Trophoblast cell (in vitro differentiated cells and primary cell): ENCODE measurements at regions not wholly inside any gene's neighbourhood (a gene's known extent, or its start where the extent isn't known, plus 50 kb on each side); places are given as distances from the start of the nearest gene placed in this dataset.

Experiments
- DNase-seq, 2 donors: peaks; one replicate each; pipeline ENCODE4 v3.0.0-alpha.2; 2016
- H2AFZ ChIP-seq: 2 replicates; pipeline ENCODE4 v1.6.1; 2013; ENCODE audit warnings: low read length, moderate library complexity, mild to moderate bottlenecking; ENCODE audit not compliant: insufficient read depth, poor library complexity
- H2AK5ac ChIP-seq: 2 replicates; pipeline ENCODE4 v1.6.1; 2013; ENCODE audit warnings: mild to moderate bottlenecking, low read length
- H2BK120ac ChIP-seq: 2 replicates; pipeline ENCODE4 v1.6.1; 2013; ENCODE audit warnings: low read length, mild to moderate bottlenecking, moderate library complexity; ENCODE audit not compliant: insufficient read depth, poor library complexity
- H2BK12ac ChIP-seq: 2 replicates; pipeline ENCODE4 v1.6.1; 2013; ENCODE audit warnings: mild to moderate bottlenecking, low read length, moderate library complexity
- H2BK5ac ChIP-seq: 2 replicates; pipeline ENCODE4 v1.6.1; 2013; ENCODE audit warnings: low read length, low read depth, moderate library complexity, mild to moderate bottlenecking; ENCODE audit not compliant: poor library complexity
- H3K14ac ChIP-seq: 2 replicates; pipeline ENCODE4 v1.6.1; 2013; ENCODE audit warnings: mild to moderate bottlenecking, low read length
- H3K18ac ChIP-seq: 2 replicates; pipeline ENCODE4 v1.6.1; 2013; ENCODE audit warnings: mild to moderate bottlenecking, low read length
- H3K23ac ChIP-seq: 2 replicates; pipeline ENCODE4 v1.6.1; 2013; ENCODE audit warnings: low read length
- H3K27ac ChIP-seq: 2 replicates; pipeline ENCODE4 v1.5.1; 2013; ENCODE audit warnings: low read depth, mild to moderate bottlenecking, inconsistent platforms, low read length, moderate library complexity
- H3K27me3 ChIP-seq: 2 replicates; pipeline ENCODE4 v1.6.1; 2013; ENCODE audit warnings: inconsistent platforms, mild to moderate bottlenecking, low read length, moderate library complexity; ENCODE audit not compliant: insufficient read depth
- H3K36me3 ChIP-seq, 2 experiments: 1 replicate in 1 of 2; 2 replicates in 1 of 2; pipeline ENCODE4 v1.6.1; 2013; ENCODE audit warnings: low read length in 2 of 2, mild to moderate bottlenecking in 2 of 2, moderate library complexity in 1 of 2; ENCODE audit not compliant: insufficient read depth in 2 of 2, control insufficient read depth in 1 of 2
- H3K4ac ChIP-seq: 2 replicates; pipeline ENCODE4 v1.6.1; 2013; ENCODE audit warnings: low read depth, mild to moderate bottlenecking, low read length, moderate library complexity
- H3K4me1 ChIP-seq, 2 experiments: 1 replicate in 1 of 2; 2 replicates in 1 of 2; pipeline ENCODE4 v1.6.1; 2013; ENCODE audit warnings: low read length in 2 of 2, mild to moderate bottlenecking in 2 of 2, moderate library complexity in 1 of 2; ENCODE audit not compliant: insufficient read depth in 2 of 2, control insufficient read depth in 1 of 2
- H3K4me2 ChIP-seq: 2 replicates; pipeline ENCODE4 v1.6.1; 2013; ENCODE audit warnings: inconsistent platforms, mild to moderate bottlenecking, low read length, moderate library complexity
- H3K4me3 ChIP-seq: 2 replicates; pipeline ENCODE4 v1.5.1; 2013; ENCODE audit warnings: mild to moderate bottlenecking, low read depth, low read length, inconsistent platforms
- H3K79me1 ChIP-seq: one replicate; pipeline ENCODE4 v1.6.1; 2013; ENCODE audit warnings: low read length
- H3K79me2 ChIP-seq: 2 replicates; pipeline ENCODE4 v1.6.1; 2013; ENCODE audit warnings: low read length, mild to moderate bottlenecking; ENCODE audit not compliant: control insufficient read depth, insufficient read depth, poor library complexity
- H3K9ac ChIP-seq: 2 replicates; pipeline ENCODE4 v1.6.1; 2013; ENCODE audit warnings: mild to moderate bottlenecking, low read length
- H3K9me3 ChIP-seq: 2 replicates; pipeline ENCODE4 v1.6.1; 2013; ENCODE audit warnings: low read depth, mild to moderate bottlenecking, control low read depth, inconsistent platforms, low read length; ENCODE audit not compliant: insufficient read depth
- H4K12ac ChIP-seq: 2 replicates; pipeline ENCODE4 v1.6.1; 2013; ENCODE audit warnings: low read depth, mild to moderate bottlenecking, low read length, moderate library complexity
- H4K8ac ChIP-seq: 2 replicates; pipeline ENCODE4 v1.6.1; 2013; ENCODE audit warnings: low read depth, mild to moderate bottlenecking, low read length, moderate library complexity
- H4K91ac ChIP-seq: one replicate; pipeline ENCODE4 v1.6.1; 2013; ENCODE audit warnings: low read depth, mild to moderate bottlenecking, low read length, moderate library complexity
- WGBS: extraction: QIAGEN DNeasy Blood & Tissue Kit; methylation state at CpG from one replicate; pipeline ENCODE4 v1.1.7; 2013; ENCODE audit warnings: missing lambda C conversion rate; ENCODE audit not compliant: insufficient read length, insufficient coverage; ENCODE audit errors: extremely low coverage; 5-methylcytosine and 5-hydroxymethylcytosine counted together

DNA sequence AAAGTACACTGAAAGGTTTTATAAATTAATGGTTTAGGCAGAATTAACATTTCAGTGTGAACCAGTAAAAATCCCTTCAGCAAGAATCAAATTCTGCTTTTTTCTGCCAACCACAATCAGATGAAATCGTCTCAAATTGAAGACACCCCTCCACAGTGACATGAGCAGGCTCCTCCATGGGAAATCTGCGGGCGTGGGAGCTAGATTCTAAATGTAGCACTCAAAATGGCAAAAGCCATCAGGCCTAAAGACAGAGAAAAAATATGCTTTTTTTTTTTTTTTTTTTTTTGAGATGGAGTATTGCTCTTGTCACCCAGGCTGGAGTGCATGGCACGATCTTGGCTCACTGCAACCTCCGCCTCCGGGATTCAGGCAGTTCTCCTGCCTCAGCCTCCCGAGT is 55.8 kb upstream of the MRPS9 start:
- Histone ChIP-seq H2AFZ (no peak overlapping the region), H4K91ac (no peak overlapping the region), H3K4ac (no peak overlapping the region), H3K9me3 (no peaks in the 10 kb centered on the region), H3K4me1 (no peaks in the 10 kb centered on the region), H3K36me3 (no peaks in the 10 kb centered on the region), H2BK12ac (no peak overlapping the region), H3K18ac (no peak overlapping the region), H3K27me3 (no peaks in the 10 kb centered on the region), H3K4me2 (no peak overlapping the region), H4K12ac (no peak overlapping the region), H2AK5ac (no peak overlapping the region), H3K23ac (no peak overlapping the region), H4K8ac (no peak overlapping the region), H3K9ac (no peak overlapping the region), H2BK5ac (no peak overlapping the region), H2BK120ac (no peak overlapping the region), H3K79me1 (no peaks in the 10 kb centered on the region), H3K14ac (no peak overlapping the region), H3K27ac (no peak overlapping the region), H3K79me2 (no peaks in the 10 kb centered on the region), H3K4me3 (no peak overlapping the region)
- WGBS, result no CpG with 5 or more reads among the region's 7 CpGs
- DNase-seq, result no peak
